ENCODE measurements at regions not wholly inside any gene's neighbourhood (a gene's known extent, or its start where the extent isn't known, plus 50 kb on each side); places are given as distances from the start of the nearest gene placed in this dataset.
A peak's percentile ranks its signal among the peaks of the same experiment; 100 is the strongest.

- no peak for DNase-seq (ENCODE audit: low spot score)
These were observed 642.4 kb upstream of the PKDCC start for GRCh38 chr2:41405441-41405840.

DNA sequence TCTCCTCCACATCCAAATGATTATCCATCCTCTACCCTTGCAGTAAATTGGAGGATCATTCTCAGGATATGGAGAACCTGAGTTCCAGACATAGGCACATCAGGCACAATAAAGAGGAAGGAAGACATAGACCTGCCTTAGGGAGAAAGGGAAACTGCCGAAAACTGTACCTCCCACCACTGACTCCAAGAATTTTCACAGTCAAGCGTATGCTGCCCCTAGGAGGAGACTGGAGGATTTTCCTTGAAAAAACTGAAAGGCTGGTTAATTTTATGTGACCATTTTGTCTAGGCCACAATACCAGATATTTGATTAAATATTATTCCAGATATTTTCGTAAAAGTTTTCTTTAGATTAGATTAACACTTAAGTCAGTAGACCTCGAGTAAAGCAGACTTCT is 638.5 kb upstream of the PKDCC start:
- no peak for DNase-seq (ENCODE audit: low spot score)

DNA sequence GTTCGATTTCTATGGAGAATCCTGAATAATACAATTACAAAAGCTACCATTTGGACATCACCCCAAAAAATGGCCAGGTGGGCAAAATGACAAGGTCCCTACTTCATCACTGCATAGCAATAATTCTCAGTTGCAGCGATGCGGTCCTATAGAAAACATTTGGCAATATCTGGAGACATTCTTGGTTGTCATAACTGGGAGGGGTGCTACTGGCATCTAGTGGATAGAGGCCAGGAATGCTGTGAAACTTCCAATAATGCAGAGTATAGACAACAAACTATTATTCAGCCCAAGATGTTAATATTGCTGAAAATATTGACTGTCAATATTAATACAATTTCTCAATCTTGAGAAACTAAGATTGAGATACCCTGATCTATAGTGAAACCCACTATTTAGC is 637.8 kb upstream of the PKDCC start:
- DNase-seq (ENCODE audit: low spot score), result no peak

DNA sequence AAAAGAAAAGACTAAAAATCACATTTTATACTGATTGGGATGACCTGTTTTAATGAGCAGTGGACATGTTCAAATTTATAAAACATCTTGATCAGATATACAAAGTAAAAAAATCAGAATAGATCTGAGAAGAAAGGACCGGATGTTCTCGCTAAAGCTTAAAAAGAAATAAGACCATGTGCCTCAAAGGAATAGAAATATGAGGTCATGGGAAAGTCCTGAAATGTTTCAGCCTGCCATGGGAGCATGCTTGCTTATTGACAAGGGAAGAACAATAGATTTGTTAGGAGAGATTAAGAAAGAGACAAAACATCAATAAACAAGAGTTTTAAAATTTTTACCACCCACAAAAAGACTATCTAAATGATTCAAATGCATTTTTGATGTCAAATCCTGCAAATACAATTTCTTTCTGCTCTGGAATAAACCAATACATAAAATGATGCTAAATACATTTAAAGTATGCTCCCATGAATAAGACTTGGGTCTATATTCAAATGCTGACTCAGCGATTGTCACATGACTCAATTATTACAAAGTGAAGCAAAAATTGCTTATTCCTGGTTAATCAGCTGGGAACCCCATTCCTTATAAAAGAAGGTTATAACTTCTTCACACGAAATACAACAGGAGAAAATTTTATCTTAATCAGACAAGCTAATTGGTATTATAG is 633.9 kb upstream of the PKDCC start:
- DNase-seq (ENCODE audit: low spot score), result no peak

DNA sequence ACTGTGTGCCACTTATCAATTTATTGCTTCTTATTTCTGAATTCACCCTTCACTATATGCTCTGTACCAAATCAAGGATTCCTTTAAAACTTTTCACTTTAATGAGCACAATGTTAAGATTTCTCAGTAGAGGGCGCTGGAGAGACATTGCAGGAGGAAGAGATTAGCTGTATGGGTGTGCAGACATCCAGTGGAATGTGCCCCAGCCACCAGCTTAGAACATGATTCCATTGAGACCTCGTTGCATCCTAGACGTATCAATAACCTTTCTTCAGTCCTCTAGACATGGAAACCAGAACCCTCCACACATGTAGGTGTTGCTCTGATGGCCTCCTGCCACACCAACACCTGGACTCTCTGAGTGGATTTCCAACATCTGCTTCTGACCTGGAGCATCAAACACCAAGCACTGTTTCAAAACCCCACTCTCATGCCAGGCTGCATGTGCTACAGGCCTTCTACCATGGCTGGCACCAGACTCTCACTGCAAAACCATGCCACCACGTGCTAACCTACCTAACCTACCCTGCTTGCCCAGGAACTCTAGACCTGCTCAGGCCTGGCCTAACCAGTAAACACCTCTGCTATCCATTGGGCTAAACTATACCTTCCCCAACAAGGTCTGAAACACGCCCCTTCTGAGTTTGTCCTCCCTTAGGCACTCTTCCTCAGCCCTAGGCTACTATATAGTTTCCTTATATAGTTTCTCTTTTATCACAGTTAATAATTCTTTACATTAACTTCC is 633.2 kb upstream of the PKDCC start:
- DNase-seq (ENCODE audit: low spot score), result peak; percentile 2

DNA sequence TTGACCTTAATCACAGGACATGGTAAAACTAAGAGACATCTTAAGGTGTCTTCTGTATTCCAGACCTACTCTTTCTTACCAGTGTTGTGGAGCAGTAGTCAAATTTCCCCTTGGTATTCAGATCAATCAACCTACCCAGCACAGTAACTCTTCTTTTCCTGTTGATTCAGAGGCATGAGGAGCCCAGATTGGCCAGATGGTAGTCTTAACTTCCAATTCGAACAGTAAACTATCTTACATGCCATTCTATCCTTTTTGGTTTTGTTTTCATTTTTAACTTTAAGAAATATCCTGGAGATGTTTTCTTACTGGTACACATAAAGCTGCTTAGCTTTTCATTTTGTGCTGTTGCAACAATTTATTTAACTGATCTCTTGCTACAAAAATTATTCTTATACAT is 630.3 kb upstream of the PKDCC start:
- DNase-seq (ENCODE audit: low spot score), result no peak

DNA sequence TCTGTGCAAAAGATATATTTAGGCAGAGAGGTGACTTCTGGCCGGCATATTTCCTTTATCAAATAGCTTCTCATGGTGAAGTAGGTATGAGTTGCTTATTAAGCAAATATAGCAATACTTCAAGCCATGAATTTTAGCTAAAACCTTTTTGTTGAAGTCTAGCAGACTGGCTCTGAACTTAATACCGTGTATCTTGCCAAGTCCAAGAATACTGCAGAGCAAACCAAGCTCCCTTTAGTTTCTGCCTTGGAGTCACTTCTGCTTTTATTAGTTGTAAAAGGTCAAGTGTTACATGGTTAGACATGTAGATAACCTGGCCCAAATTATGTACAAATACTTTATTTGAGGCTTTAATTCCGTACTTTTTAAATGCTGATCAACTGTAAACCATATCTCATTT is 627.6 kb upstream of the PKDCC start:
- DNase-seq (ENCODE audit: low spot score), result no peak

DNA sequence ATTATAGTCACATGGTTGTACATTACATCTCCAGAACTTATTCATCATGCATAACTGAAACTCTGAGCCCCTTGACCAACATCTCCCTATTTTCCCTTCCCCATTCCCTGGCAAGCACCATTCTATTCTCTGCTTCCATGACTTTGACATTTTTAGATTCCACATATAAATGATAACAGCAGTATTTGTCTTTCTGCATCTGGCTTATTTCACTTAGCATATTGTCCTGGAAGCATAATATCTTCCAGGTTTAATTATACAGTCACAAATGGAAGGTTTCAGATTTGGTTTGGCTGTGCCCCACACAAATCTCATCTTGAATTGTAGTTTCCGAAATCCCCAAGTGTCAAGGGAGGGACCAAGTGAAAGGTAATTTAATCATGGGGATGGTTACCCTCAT is 626.9 kb upstream of the PKDCC start:
- no peak for DNase-seq (ENCODE audit: low spot score)

- DNase-seq (ENCODE audit: low spot score), result no peak
These were observed 616.1 kb upstream of the PKDCC start for GRCh38 chr2:41431756-41432155.

DNA sequence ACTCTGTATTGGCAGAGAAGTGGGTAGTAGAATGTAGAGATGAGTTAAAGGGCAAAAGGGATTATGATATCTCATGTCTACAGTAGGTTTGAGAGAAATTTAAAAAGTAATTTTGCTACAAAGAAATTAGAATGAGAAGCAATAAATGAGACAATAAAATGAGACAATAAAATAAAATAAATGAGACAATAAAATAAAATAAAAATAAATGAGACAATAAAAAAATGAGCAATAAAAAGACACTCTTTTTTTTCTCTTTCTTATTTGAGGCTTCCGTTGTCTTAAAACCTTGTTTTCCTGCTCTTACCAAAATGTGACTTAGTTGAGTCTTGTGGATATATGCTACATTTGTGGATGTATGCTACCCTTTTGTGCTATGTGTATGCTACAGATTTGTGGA is 615.4 kb upstream of the PKDCC start:
- no peak for DNase-seq (ENCODE audit: low spot score)

- DNase-seq (ENCODE audit: low spot score), result no peak
These were observed 612.8 kb upstream of the PKDCC start for GRCh38 chr2:41434991-41435390.

DNA sequence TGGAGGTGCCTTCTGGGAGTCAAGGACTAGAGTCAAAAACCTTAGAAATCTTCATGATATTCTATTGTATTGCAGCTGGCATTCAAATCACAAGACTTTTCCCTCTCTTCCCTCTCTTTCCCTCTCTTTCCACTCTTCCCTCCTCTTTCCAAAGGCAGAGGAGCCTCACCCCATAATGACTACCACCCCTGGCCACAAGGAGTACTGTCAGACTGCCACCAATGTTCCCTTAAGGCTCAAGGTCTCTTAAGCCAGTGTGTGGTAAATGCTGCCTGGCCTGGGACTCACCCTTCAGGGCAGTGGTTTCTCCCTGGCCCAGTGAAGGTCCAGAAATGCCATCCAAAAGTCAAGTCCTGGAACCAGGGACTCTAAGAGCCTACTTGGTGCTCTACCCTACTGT is 605.9 kb upstream of the PKDCC start:
- DNase-seq (ENCODE audit: low spot score), result no peak

- DNase-seq (ENCODE audit: low spot score), result no peak
These were observed 602.0 kb upstream of the PKDCC start for GRCh38 chr2:41445865-41446264.

DNA sequence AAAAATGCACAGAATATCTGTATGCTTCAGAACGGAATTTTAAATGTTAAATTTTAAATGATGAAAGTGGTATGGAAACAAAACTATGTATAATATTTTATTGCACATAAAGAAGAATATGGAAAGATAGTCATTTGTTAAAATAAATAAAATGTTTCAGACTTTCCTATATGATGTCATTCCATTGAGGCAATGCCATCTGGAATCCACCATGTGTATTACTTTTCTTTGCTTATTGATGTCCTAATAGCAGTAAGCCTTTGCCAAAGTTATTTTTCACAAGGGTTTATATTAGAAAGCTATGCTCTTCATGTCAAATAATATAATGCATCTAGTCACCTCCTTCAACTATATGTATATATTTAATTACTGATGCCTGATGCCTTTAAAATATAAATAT is 601.6 kb upstream of the PKDCC start:
- DNase-seq (ENCODE audit: low spot score), result no peak

DNA sequence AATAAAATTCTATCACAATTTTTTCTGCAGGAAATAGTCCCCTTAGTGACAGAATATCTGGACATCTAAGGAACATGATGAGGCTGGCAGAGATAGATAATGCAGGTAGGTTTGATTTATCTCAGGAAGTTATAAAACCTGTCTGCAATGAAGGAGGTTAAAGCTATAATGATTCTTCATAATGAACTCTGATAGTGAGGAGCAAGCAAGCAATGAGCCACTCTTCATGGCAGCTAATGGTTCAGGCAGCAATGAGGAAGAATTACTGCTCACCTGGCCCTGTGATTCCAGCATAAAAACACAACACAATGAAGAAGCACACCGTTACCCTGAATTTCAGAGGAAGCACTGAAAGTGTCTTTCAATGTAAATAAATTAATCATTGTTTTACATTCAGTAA is 599.6 kb upstream of the PKDCC start:
- DNase-seq (ENCODE audit: low spot score), result no peak

GRCh38 chr2:41457026-41457425 is 590.8 kb upstream of the PKDCC start:
- no peak for DNase-seq (ENCODE audit: low spot score)

GRCh38 chr2:41460661-41461060 is 587.2 kb upstream of the PKDCC start:
- no peak for DNase-seq (ENCODE audit: low spot score)

- no peak for DNase-seq (ENCODE audit: low spot score)
These were observed 583.4 kb upstream of the PKDCC start for GRCh38 chr2:41464395-41464794.

GRCh38 chr2:41475959-41476358 is 571.9 kb upstream of the PKDCC start:
- DNase-seq (ENCODE audit: low spot score), result no peak

GRCh38 chr2:41482659-41483058 is 565.2 kb upstream of the PKDCC start:
- no peak for DNase-seq (ENCODE audit: low spot score)

GRCh38 chr2:41483226-41483625 is 564.6 kb upstream of the PKDCC start:
- DNase-seq (ENCODE audit: low spot score), result no peak

- DNase-seq (ENCODE audit: low spot score), result no peak
These were observed 563.6 kb upstream of the PKDCC start for GRCh38 chr2:41483982-41484857.

- no peak for DNase-seq (ENCODE audit: low spot score)
These were observed 563.0 kb upstream of the PKDCC start for GRCh38 chr2:41484858-41485234.

Data from germinal center (tissue), 1 donor.